HG03060 (cell line): ENCODE measurements at regions not wholly inside any gene's neighbourhood (a gene's known extent, or its start where the extent isn't known, plus 50 kb on each side); places are given as distances from the start of the nearest gene placed in this dataset.
"Not testable (repeated sequence)": the region's sequence is repeated elsewhere in the genome, so short reads cannot be mapped to it uniquely, and the experiment has no call there.

Experiments used
- ATAC-seq: cut with Tn5 transposase; IDR thresholded peaks from one replicate; pipeline ENCODE4 v1.9.1; 2021; ENCODE audit warnings: low read depth, moderate number of reproducible peaks; ENCODE audit not compliant: unreplicated experiment

DNA sequence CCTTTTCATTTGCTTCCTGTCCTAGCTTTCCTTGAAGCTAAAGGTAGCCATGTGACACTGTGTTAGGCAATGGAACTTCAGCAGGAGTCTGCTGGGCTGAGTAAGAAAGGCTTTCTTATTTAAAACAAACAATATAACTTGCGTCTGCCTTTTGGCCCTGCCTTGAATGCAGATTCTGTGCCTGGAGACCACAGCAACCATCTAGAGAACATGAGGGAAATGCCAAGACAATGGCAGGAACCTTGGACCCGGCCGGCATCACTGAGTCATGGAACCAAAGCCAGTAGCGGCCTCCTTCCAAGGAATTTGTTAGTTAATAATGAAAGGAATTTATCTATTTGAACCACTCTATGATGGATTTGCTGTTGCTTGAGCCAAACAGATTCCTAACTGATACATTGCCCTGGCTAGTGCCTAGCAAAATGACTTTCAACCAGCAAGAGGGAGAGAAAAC lies 207.5 kb upstream of the EPHA4 start:
- ATAC-seq: no peak

DNA sequence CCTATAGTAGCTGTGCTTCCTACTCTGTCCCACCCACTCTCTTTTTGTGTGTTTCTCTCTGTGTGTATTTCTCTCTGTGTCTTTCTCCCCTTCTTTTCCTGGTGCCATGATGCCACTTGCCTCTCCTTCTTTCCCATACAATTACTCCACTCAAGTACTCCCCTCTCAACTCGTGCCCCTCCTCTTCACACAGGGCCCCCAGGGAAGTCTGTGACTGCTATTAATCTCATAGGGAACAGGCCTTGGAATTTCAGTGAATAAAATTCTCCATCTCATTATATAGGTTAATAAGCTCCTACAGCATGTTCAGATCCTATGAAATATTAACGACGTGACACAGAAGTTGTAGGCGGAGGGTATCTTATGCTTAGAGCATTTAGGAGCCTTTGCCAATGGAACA lies 205.9 kb upstream of the EPHA4 start:
- ATAC-seq: no peak

DNA sequence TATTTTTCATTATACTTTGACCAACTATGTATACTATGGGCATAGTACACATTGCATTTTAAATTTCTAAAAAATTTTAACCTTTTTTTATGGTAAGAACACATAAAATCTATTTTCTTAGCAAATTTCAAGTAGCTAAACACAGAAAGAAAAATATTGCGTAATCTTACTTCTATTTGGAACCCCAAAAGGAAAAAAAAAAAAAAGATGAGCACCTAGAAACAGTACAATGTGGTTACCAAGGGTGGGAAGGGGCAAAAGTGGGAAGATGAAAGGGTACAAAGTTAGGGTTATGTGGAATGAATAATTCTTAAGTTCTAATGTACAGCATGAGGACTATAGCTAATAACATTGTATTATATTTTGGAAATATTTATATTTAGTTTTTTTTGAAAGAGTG lies 205.0 kb upstream of the EPHA4 start:
- ATAC-seq: no peak

DNA sequence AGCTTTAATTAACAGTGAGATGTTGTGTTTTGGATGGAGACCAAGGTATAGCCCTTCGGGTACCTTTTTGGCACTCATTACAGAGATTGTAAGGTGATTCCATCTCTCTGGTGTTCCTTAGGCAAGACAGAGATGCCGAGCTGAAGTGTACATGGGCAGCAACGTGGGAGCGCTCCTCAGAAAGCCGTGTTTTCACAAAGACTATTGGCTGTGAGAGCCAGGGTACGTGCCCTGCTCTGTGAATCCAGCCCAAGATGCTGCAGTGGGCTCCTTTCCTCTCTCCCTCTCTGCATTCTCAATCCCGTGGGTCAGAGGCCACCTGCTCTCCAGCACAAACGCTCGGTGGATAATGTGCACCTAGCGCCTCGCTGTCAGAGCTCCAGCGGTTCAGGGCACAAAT lies 203.0 kb upstream of the EPHA4 start:
- no peak for ATAC-seq

DNA sequence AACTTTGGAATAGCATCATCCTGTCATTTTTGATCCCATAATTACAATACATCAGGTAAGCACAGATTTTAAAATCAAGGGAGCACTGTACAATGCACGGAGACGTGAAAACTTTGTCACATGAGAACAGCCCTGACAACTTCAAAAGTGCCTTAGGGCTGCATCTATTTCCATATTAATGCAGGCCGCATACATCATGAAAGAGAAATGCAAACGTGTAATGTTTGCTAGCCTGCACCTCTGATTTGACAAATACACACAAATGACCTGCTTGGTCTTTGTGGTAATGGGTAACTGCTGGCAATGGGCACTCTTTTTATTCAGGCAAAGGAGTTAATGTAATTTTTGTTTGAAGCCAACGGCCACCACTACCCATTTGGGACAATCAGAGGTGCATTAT lies 202.0 kb upstream of the EPHA4 start:
- no peak for ATAC-seq

DNA sequence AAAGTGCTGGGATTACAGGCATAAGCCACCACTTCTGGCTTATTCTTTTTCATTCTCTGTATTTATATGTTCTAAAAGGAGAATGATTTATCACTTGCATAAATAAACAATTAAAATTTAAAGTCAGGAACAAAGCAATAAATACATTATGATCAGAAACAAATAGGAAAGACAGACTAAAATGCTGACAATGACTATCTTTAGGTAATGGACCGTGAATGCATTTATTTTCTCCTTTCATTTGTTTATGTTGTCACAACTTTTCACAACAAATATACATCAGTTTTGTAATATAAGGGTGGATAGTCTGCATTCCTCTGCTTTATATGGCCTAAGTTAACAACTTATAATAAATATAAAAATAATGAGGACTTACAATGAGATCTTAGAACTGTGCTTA lies 199.2 kb upstream of the EPHA4 start:
- ATAC-seq: no peak

DNA sequence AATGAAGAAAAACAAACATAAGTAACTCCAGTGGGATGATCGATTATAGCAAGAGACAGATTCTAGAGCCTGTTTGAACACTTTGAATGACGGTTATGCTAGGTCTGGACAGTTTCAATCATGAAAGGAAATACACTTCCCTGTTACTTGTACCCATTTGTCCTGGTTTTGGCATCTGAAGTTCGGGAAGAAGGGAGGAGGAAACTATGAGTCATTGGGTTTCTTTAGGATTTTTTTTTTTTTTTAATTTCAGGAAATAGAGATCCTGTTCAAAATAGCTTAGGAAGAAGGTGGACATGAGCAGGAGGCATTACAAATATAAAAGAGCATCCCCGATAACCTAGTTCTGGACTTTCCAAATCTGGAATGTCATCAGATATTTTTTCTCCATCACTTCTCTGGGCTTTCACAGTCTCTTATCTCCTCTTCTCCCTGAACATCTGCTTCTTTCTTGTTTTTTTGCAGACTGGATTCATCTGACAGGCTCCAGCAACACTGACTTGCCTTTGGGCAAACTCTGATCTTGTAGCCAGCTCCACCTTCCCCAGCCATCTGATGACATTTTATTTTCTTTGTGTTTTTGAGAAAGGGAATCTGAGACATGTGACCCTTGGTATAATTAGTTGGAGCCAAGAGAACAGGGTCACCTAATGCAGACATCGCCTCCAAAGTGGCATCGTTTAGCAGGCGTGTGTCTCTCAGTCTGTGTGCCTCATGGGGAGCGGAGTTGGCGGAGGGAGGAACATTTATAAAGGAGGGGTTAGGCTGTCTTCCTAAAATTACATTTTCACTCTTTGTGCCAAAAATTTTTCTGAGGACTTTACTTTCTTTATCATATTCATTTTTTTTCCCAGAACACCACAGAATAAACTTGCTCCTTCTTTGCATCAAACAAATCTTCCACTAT lies 195.3 kb upstream of the EPHA4 start:
- ATAC-seq: no peak

DNA sequence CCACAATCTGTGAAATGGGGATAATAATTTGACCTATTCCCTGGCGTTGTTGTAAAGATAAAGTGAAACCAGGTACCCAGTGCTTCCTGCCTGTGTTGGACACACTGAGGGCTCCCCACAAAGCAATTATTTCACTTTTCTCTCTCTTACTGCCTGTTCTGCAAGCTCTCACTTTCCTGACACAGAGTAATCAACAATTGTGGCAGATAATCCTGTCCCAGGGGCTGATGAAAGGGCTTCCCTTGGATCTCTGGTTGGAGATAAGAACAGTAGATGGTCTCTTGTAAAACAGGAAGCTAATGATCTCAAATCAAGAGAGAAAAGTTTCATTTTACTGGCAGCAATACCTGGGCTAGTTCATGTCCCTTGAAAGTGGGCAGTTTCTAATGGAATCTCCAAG lies 190.4 kb upstream of the EPHA4 start:
- no peak for ATAC-seq

DNA sequence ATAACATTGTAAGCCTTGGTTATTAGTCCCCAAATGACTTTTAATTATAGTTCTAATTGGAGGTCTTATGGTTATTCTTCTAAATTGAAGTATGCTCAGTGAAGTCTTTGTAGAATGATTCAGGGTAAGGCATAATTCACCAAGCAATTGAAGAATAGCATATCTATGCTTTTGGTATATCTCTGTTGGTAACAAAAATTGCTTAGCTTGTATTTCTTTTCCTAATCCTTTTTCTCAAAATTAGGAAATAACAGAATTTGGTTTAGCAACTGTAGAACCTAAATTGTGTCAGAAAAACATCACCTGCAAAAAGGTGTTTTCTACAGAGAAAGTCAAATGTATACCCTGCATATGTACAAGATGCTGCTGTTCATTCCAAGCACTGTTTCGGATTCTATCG lies 189.2 kb upstream of the EPHA4 start:
- ATAC-seq: no peak

DNA sequence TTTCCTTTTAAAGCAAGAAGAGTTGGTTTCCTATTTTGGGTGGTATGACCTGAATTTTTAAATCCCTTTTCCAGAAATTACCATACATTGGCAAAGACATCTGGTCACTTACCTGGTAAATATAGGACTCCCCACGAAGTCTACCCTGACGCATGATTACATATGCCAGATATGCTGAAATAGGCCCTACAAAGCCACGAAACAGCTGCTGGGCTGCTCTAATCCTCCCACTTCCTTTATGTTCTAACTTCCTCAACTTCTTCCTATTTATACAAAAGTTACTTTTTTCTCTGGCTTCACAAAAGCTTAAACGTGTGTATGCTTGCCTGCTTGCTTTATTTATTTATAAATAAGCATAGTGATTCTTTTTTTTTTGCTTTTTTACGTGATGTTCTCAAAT lies 186.0 kb upstream of the EPHA4 start:
- no peak for ATAC-seq

DNA sequence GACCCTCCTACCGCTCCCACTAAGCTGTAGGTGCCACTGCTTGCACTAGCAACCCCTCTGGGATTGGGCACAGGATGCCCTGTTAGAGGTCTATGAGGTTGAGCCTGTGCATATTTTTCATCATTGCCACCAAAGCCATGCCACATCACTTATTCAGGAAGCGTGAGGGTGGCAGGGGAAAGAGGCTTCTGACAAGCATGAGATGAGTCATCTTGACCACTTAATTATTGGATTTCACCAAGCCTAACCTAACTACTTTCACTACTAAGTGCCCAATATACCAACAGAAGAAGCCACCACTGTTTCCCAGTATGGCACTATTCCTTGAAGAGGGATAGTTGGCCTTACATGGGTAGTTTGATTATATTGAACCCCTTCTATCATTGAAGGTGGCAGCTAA lies 181.3 kb upstream of the EPHA4 start:
- no peak for ATAC-seq

DNA sequence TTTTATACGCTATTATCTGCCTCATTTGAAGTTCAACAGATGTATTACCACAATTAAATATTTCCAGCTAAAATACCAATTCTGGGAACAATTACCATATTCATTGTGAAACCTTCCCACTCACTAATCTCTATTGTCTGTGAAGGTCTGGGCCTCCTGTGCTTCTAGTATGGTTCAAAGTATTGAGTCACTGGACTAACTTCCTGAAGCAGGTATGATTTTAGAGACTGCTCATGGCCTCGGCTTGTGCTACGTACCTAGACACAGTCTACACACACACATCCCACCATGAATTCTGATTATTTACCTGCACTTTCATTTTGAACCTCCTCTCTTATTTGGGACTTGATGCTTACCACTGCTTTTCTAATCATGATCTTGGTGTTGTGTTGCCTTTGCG lies 180.7 kb upstream of the EPHA4 start:
- no peak for ATAC-seq

DNA sequence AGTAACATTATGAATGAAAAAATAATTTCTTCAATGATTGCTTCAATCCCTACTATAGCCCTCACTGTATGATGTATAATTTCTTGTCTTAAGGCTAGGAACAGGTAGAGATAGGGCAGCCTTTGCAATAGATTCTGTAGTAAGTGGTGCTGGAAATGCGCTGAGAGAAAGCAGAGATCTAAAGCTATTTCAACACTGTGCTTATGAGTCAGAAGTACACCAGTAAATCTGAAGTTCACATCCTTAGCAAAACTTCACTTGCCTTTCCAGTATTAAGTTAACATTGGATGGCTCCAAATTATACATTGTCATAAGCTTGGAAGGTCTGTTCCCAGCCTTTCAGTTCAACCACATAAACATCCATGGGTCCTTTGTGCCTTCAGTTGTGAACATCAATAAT lies 178.2 kb upstream of the EPHA4 start:
- no peak for ATAC-seq

DNA sequence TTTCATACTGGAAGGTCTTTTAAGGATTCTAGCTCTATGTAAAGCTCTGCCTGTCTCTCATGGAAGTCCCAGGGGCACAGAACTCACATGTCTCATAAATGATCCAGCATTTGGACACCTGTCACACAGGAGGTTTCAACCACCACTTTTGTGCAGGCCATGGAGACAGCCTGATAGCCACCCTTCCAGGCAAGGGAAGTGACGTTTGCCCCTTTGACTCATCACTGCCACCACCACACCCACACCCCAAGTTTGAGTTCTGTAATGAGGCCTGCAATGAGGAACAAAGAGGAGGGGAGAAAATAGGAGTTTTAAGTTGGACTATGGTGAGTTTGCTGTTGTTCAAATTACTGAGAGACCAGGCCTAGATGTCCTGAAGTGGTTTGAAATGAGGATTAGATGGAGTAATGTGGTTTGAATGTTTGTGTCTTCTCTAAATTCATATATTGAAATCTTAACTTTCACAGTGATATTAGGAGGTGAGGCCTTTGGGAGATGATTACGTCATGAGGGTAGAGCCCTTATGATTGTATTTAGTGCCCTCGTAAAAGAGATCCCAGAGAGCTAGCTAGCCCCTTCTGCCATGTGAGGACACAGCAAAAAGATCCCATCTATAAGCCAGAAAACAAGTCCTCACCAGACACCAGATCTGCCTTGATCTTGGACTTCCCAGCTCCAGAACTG lies 175.3 kb upstream of the EPHA4 start:
- ATAC-seq: peak; percentile 64

DNA sequence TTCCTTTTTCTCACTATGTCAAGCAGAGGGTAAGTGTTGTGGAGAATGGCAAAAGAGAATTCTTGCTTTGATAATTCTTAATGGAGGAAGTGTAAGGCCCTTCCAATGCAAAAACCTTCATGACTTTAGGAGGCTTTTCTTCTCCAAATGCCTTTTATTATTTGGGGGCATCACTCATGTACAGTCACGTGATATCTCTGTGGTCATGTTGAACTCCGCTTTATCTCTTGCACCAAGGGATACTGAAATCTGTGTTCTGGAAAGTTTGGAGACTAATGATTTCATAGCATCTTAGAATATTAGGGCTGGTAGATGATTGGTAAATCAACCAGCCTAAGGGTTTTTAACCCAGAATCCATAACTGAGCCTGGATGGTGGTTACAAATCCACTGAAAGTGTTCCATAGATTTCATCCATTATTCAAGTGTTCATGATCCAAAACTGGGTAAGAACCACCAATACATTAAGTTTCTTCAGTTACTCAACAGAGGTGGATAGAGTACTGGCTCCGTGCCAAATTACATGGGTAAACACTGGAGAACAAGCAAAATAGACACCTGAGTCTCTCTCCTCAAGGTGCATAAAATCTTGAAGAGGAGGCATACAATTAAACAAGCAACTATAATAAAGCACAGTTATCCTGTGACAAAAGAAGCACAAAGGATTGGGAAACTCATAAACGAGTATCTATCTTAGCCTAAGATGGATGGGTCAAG lies 169.6 kb upstream of the EPHA4 start:
- no peak for ATAC-seq

DNA sequence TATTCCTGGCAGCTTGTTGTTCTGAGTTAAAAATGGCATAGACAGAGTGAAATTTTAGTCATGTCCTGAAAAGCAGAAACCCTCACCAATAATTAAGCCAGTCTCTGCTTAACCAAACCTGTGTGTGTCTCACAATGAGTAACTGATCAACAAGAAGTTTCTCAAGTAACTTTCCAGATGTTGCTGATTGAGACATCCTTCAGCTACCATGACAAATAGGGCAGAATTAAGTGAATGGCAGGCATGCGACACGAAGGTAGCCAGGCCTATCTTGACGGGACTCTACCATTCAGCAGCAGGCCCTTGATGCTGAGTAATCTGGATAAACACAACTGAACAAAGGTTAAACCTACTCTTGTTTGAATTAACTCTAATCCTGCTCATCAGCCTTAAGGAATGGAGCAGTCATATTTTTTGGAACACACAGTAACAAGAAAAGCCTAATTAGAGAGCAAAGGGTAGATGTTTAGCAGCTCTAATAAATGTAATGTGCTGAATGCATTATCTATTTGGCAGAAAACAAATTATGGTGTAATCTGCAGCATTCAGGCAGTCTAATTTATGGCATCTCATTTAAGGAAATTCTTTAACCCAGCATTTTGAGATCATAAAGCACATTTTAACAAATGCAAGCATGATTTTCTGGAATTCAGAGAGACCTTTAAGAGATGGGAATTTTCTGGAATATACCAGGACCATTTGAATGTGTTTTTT lies 159.5 kb upstream of the EPHA4 start:
- peak; percentile 57 for ATAC-seq

DNA sequence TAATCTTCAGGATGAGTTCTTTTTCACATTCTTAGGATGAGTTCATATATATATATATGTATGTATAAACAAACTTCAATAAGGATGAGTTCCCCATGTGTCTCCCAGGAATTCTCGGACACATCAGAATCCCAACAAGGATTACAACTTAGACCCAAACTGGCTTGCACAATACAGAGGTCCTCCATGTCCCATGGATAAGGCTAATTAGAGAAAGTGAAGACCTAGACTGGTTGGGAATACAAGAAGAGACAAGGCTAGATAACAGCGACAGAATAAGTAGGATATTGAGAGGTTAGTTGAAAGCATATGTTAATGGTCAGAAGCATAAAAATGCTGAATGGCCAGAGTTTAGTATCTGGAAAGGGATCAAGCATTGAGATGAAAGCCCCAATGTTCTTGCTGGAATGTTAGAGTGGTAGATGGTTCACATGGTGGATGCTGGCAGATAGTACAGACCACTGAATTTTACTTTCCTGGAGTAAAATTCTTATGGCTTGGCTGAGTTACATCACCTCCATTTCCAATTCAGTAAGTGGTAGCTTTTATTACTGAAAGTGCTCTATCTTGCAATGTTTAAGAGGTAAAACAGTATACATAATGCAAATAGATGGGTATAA lies 154.9 kb upstream of the EPHA4 start:
- no peak for ATAC-seq

DNA sequence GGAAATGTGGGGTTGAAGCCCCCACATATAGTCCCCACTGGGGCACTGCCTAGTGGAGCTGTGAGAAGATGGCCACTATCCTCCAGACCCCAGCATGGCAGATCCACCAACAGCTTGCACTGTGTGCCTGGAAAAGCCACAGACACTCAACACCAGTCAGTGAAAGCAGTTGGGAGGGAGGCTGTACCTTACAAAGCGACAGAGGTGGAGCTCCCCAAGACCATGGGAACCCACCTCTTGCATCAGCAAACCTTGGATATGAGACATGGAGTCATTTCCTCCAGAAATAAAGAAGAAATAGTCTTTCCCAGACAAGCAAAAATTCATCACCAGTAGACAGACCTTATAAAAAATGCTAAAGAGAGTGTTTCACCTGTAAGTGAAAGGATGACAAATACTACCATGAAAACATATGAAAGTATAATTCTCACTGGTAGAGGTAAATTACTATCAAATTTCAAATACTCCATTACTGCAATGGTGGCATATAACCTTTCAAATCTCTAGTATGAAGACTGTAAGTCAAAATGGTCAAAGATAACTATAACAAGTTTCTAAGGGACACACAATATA lies 152.6 kb upstream of the EPHA4 start:
- ATAC-seq: no peak

DNA sequence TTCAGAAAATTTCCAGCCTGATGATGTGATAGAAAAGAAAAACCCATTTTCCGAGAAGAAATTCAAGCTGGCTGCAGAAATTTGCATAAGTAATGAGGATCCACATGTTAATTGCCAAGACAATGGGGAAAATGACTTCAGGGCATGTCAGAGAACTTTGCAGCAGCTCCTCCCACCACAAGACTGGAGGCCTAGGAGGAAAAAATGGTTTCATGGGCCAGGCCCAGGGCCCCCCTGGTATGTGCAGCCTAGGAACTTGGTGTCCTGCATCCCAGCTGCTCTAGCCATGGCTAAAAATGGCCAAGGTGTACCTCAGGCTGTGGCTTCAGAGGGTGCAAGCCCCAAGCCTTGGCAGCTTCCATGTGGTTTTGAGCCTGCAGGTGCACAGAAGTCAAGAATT lies 152.0 kb upstream of the EPHA4 start:
- not testable (repeated sequence) for ATAC-seq
